ENCODE measurements at regions not wholly inside any gene's neighbourhood (a gene's known extent, or its start where the extent isn't known, plus 50 kb on each side); places are given as distances from the start of the nearest gene placed in this dataset.

- Histone ChIP-seq H3K36me3 (ENCODE audit: control insufficient read depth, insufficient read depth, low read length) (no peaks in the 10 kb centered on the region), H3K4me3 (no peak overlapping the region), H3K9ac (ENCODE audit: insufficient read depth in 1 of 2, low read depth in 2 of 2, low read length in 2 of 2) (no peak overlapping the region), H3K27me3 (ENCODE audit: control insufficient read depth in 2 of 2, insufficient read depth in 2 of 2, low read length in 2 of 2) (no peaks in the 10 kb centered on the region), H3K9me3 (replicated peaks; ENCODE audit: control insufficient read depth, insufficient read depth, low read depth, low read length) (no peaks in the 10 kb centered on the region), H3K9me1 (ENCODE audit: control insufficient read depth, insufficient read depth, low read length) (no peaks in the 10 kb centered on the region), H2AFZ (ENCODE audit: low read depth, low read length) (no peak overlapping the region), H3K27ac (ENCODE audit: extremely low read depth, low read depth, low read length) (no peak overlapping the region), H3K79me2 (ENCODE audit: control insufficient read depth, insufficient read depth, low read length) (no peaks in the 10 kb centered on the region), H4K20me1 (replicated peaks; ENCODE audit: control insufficient read depth, insufficient read depth, low read length) (no peaks in the 10 kb centered on the region), H3K4me2 (ENCODE audit: insufficient read depth, low read length) (no peak overlapping the region), H3K4me1 (replicated peaks in 1 of 2; ENCODE audit: control insufficient read depth in 2 of 2, insufficient read depth in 2 of 2, low read length in 2 of 2) (no peaks in the 10 kb centered on the region)
- no TSS peak for BruUV-seq (replicated peaks)
- 5% methylated on average over 3 of the region's 3 CpGs for WGBS (ENCODE audit: insufficient coverage, low coverage, missing lambda C conversion rate)
- ATAC-seq, result no peak
- no peak for DNase-seq (ENCODE audit: extremely low read depth in 1 of 4, low spot score in 3 of 4)
- ChIA-PET POLR2A (no interaction called here), CTCF (ENCODE audit: low intra/inter-chr PET ratio) (no interaction called here)
- TF ChIP-seq SIN3A (IDR thresholded peaks at IDR 0.05; ENCODE audit: borderline replicate concordance in 2 of 2, control insufficient read depth in 1 of 2, low read depth in 2 of 2, low read length in 2 of 2), result no peak
- no peak for TF ChIP-seq ZNF766 (CRISPR knock-in tag; conservative IDR thresholded peaks at IDR 0.05)
- no peak for TF ChIP-seq ZFPM2 (CRISPR knock-in tag; IDR thresholded peaks at IDR 0.05)
- TF ChIP-seq ARID1B (IDR thresholded peaks at IDR 0.05), result no peak
- TF ChIP-seq CSDE1 (IDR thresholded peaks at IDR 0.05), result no peak
- no peak for TF ChIP-seq EZH2 (IDR thresholded peaks at IDR 0.05; ENCODE audit: borderline replicate concordance, low read depth, low read length)
- no peak for TF ChIP-seq ZNF780A (CRISPR knock-in tag; IDR thresholded peaks at IDR 0.05)
- TF ChIP-seq DACH1 (IDR thresholded peaks at IDR 0.05; ENCODE audit: partially characterized antibody), result no peak
- no peak for TF ChIP-seq ZNF143 (CRISPR knock-in tag; IDR thresholded peaks at IDR 0.05)
- no peak for TF ChIP-seq ZNF551 (CRISPR knock-in tag; IDR thresholded peaks at IDR 0.05)
- no peak for TF ChIP-seq RCOR1 (IDR thresholded peaks at IDR 0.05; ENCODE audit: borderline replicate concordance in 1 of 2, low read depth in 2 of 2, low read length in 2 of 2)
- TF ChIP-seq CREB5 (CRISPR knock-in tag; IDR thresholded peaks at IDR 0.05), result no peak
- no peak for TF ChIP-seq MAFK (IDR thresholded peaks at IDR 0.05; ENCODE audit: low read length)
- no peak for TF ChIP-seq HOXB6 (CRISPR knock-in tag; IDR thresholded peaks at IDR 0.05; ENCODE audit: borderline replicate concordance)
- TF ChIP-seq GTF2A2 (tag; IDR thresholded peaks at IDR 0.05), result no peak
- TF ChIP-seq ELF2 (CRISPR knock-in tag; IDR thresholded peaks at IDR 0.05), result no peak
- TF ChIP-seq U2AF2 (optimal IDR thresholded peaks at IDR 0.05; ENCODE audit: low read depth, low read length), result no peak
- no peak for TF ChIP-seq MEIS2 (IDR thresholded peaks at IDR 0.05; ENCODE audit: partially characterized antibody)
- TF ChIP-seq ZNF175 (CRISPR knock-in tag; IDR thresholded peaks at IDR 0.05; ENCODE audit: low read depth), result no peak
- in situ Hi-C loops (cut with MboI), result no loop called here
- FAIRE-seq, result no peak
- intact Hi-C loops (cut with micrococcal nuclease), result no loop called here
These were observed 224.0 kb upstream of the HHIP start for GRCh38 chr4:144421839-144422565.
